ENCODE measurements at regions not wholly inside any gene's neighbourhood (a gene's known extent, or its start where the extent isn't known, plus 50 kb on each side); places are given as distances from the start of the nearest gene placed in this dataset.

DNA sequence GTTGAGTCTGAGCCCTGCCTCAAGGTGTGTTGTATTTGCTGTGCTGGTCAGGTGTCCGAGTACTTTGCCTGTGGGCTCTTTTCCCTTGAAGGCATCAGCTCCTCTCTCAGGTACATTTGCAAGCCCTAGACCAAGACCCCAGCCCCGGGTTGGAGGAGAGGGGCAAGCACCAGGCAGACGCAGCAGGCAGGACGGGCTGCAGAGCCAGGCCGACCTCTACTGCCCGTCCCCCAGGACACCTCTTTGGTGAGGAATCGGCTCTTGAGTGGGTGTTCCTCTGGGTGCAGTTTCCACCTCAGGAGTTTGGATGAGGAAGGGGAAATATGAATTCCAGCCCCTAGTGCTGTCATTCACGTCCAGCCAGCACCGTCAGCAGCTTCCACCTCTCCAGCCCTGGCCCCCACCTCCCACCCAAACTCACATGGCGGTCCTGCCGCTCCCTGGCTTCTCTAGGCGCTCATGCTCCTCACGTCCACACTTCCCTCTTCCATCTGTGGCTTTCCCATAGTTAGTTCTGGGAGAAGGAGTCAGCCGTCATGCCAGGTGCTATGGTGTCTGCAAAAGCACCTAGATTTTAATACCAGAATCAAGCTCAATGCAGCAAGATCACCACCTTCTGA is 183.9 kb downstream of the DLL1 start:
- DNase-seq (ENCODE audit: low read depth) = no peak
- no peak overlapping the region for H3K4me3 ChIP-seq (ENCODE audit: low read depth, low read length)
- TF ChIP-seq MYC (IDR thresholded peaks at IDR 0.05; ENCODE audit: low read depth, low read length) = no peak
- no peak for TF ChIP-seq POLR2A (IDR thresholded peaks at IDR 0.05; ENCODE audit: extremely low read depth, insufficient read length)
- TF ChIP-seq, protein P1, sequence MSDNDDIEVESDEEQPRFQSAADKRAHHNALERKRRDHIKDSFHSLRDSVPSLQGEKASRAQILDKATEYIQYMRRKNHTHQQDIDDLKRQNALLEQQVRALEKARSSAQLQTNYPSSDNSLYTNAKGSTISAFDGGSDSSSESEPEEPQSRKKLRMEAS (IDR thresholded peaks at IDR 0.05; ENCODE audit: low read depth, low read length) = no peak
- TF ChIP-seq, protein P2, sequence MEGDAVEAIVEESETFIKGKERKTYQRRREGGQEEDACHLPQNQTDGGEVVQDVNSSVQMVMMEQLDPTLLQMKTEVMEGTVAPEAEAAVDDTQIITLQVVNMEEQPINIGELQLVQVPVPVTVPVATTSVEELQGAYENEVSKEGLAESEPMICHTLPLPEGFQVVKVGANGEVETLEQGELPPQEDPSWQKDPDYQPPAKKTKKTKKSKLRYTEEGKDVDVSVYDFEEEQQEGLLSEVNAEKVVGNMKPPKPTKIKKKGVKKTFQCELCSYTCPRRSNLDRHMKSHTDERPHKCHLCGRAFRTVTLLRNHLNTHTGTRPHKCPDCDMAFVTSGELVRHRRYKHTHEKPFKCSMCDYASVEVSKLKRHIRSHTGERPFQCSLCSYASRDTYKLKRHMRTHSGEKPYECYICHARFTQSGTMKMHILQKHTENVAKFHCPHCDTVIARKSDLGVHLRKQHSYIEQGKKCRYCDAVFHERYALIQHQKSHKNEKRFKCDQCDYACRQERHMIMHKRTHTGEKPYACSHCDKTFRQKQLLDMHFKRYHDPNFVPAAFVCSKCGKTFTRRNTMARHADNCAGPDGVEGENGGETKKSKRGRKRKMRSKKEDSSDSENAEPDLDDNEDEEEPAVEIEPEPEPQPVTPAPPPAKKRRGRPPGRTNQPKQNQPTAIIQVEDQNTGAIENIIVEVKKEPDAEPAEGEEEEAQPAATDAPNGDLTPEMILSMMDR (IDR thresholded peaks at IDR 0.05; ENCODE audit: low read depth, low read length) = no peak

- DNase-seq (ENCODE audit: low read depth) = peak; percentile 77
- H3K4me3 ChIP-seq (ENCODE audit: low read depth, low read length) = peak overlapping the region; percentile 45
- TF ChIP-seq, protein P1 (IDR thresholded peaks at IDR 0.05; ENCODE audit: low read depth, low read length) = no peak
- TF ChIP-seq, protein P2 (IDR thresholded peaks at IDR 0.05; ENCODE audit: low read depth, low read length) = no peak
- TF ChIP-seq MYC (IDR thresholded peaks at IDR 0.05; ENCODE audit: low read depth, low read length) (no peak), POLR2A (IDR thresholded peaks at IDR 0.05; ENCODE audit: extremely low read depth, insufficient read length) (no peak)
Measured at GRCh38 chr6:170102582-170103481, 188.0 kb downstream of the DLL1 start.

- peak; percentile 78 for DNase-seq (ENCODE audit: low read depth)
- no peak overlapping the region for H3K4me3 ChIP-seq (ENCODE audit: low read depth, low read length)
- TF ChIP-seq, protein P2 (IDR thresholded peaks at IDR 0.05; ENCODE audit: low read depth, low read length) = no peak
- TF ChIP-seq, protein P1 (IDR thresholded peaks at IDR 0.05; ENCODE audit: low read depth, low read length) = no peak
- TF ChIP-seq MYC (IDR thresholded peaks at IDR 0.05; ENCODE audit: low read depth, low read length) (no peak), POLR2A (IDR thresholded peaks at IDR 0.05; ENCODE audit: extremely low read depth, insufficient read length) (no peak)
Measured at GRCh38 chr6:170102038-170102437, 188.8 kb downstream of the DLL1 start.

- TF ChIP-seq, protein P2 (IDR thresholded peaks at IDR 0.05; ENCODE audit: low read depth, low read length) = no peak
- TF ChIP-seq MYC (IDR thresholded peaks at IDR 0.05; ENCODE audit: low read depth, low read length) (no peak), POLR2A (IDR thresholded peaks at IDR 0.05; ENCODE audit: extremely low read depth, insufficient read length) (no peak)
- TF ChIP-seq, protein P1 (IDR thresholded peaks at IDR 0.05; ENCODE audit: low read depth, low read length) = no peak
- no peak overlapping the region for H3K4me3 ChIP-seq (ENCODE audit: low read depth, low read length)
- DNase-seq (ENCODE audit: low read depth) = no peak
Measured at GRCh38 chr6:170101281-170102035, 189.4 kb downstream of the DLL1 start.

DNA sequence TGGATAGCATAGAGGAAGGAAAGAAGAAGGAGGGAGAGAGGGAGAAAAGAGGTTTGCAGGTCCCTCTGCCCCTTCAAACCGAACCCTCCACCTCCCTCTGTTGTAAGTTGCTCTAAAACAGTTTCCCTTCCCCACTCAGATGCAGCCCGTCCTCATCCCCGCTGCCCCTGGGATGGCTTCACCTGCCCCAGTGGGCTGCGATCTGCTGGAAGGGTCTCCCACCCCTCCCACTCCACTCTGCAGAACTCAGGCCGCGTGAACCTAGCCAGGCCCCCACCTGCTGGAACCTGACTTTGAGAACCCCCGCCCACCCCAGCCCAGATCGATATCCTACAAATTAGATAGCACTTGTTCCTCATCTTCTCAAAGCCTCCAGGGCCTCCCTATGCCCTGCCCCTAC is 190.8 kb downstream of the DLL1 start:
- H3K4me3 ChIP-seq (ENCODE audit: low read depth, low read length) = no peak overlapping the region
- no peak for DNase-seq (ENCODE audit: low read depth)
- no peak for TF ChIP-seq POLR2A (IDR thresholded peaks at IDR 0.05; ENCODE audit: extremely low read depth, insufficient read length)
- no peak for TF ChIP-seq MYC (IDR thresholded peaks at IDR 0.05; ENCODE audit: low read depth, low read length)
- TF ChIP-seq, protein P2 (IDR thresholded peaks at IDR 0.05; ENCODE audit: low read depth, low read length) = no peak
- TF ChIP-seq, protein P1 (IDR thresholded peaks at IDR 0.05; ENCODE audit: low read depth, low read length) = no peak
